ENCODE measurements at regions not wholly inside any gene's neighbourhood (a gene's known extent, or its start where the extent isn't known, plus 50 kb on each side); places are given as distances from the start of the nearest gene placed in this dataset.
"Not testable (repeated sequence)": the region's sequence is repeated elsewhere in the genome, so short reads cannot be mapped to it uniquely, and the experiment has no call there.

- Mint-ChIP-seq H3K36me3 (peaks cover 1% of the 10 kb centered on the region), H3K4me1 (peaks cover 3 to 9% (median 5%) of the 10 kb centered on the region in 3 donors), H3K27ac (peak overlapping the region in 1 of 3 donors; percentile 6), H3K4me3 (no peak overlapping the region), H3K27me3 (peaks cover 1% of the 10 kb centered on the region), H3K9me3 (no peaks in the 10 kb centered on the region)
Measured at GRCh38 chr5:14932902-14933469, 61.4 kb upstream of the ANKH start.

DNA sequence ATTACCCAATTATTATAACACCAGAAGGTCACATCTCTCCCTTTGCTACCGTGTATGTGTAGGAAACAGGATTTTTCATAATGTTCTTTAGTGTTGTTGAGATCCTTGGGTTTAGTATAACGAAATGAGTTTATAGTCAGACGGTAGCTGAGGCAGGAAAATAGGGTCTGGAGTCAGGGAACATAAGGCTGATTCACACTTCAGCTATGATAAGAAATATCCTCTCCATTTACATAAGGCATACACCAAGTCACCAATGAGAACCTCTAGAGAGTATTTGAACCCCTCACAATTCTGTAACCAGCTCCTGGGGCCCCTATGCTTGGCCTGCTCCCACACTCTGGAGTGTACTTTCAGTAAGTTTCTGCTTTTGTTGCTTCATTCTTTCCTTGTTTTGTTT is 58.9 kb upstream of the ANKH start:
- Mint-ChIP-seq H3K36me3 (peaks cover 1% of the 10 kb centered on the region), H3K27ac (no peak overlapping the region), H3K4me3 (no peak overlapping the region), H3K9me3 (no peaks in the 10 kb centered on the region), H3K4me1 (peaks cover 0 to 3% (median 0%) of the 10 kb centered on the region in 3 donors), H3K27me3 (no peaks in the 10 kb centered on the region)

GRCh38 chr5:14929293-14930065 is 57.9 kb upstream of the ANKH start:
- peaks cover 0 to 2% (median 0%) of the 10 kb centered on the region in 3 donors for H3K4me1 Mint-ChIP-seq
- no peak overlapping the region for H3K27ac Mint-ChIP-seq
- H3K36me3 Mint-ChIP-seq = peaks cover 1% of the 10 kb centered on the region

GRCh38 chr5:14928661-14929060 is 57.1 kb upstream of the ANKH start:
- no peaks in the 10 kb centered on the region for H3K9me3 Mint-ChIP-seq

More at GRCh38 chr5:14929293-14930065, 57.9 kb upstream of the ANKH start:
- no peaks in the 10 kb centered on the region for H3K27me3 Mint-ChIP-seq
- no peak overlapping the region for H3K4me3 Mint-ChIP-seq
- no peaks in the 10 kb centered on the region for H3K9me3 Mint-ChIP-seq

GRCh38 chr5:14925326-14925725 is 53.7 kb upstream of the ANKH start:
- Mint-ChIP-seq H3K36me3 (peaks cover 3% of the 10 kb centered on the region), H3K27me3 (peaks cover 7% of the 10 kb centered on the region), H3K27ac (no peak overlapping the region), H3K4me1 (peaks cover 0 to 2% (median 0%) of the 10 kb centered on the region in 3 donors), H3K4me3 (peak overlapping the region in 1 of 4 donors; percentile 10), H3K9me3 (no peaks in the 10 kb centered on the region)

More at GRCh38 chr5:14928661-14929060, 57.1 kb upstream of the ANKH start:
- Mint-ChIP-seq H3K4me1 (peaks cover 0 to 2% (median 0%) of the 10 kb centered on the region in 3 donors), H3K27ac (no peak overlapping the region), H3K4me3 (no peak overlapping the region), H3K36me3 (peaks cover 1% of the 10 kb centered on the region), H3K27me3 (no peaks in the 10 kb centered on the region)

GRCh38 chr5:14922952-14923351 is 51.4 kb upstream of the ANKH start:
- H3K36me3 Mint-ChIP-seq, H3K4me3 Mint-ChIP-seq, H3K4me1 Mint-ChIP-seq, H3K27ac Mint-ChIP-seq, H3K9me3 Mint-ChIP-seq, H3K27me3 Mint-ChIP-seq: not testable (repeated sequence)

DNA sequence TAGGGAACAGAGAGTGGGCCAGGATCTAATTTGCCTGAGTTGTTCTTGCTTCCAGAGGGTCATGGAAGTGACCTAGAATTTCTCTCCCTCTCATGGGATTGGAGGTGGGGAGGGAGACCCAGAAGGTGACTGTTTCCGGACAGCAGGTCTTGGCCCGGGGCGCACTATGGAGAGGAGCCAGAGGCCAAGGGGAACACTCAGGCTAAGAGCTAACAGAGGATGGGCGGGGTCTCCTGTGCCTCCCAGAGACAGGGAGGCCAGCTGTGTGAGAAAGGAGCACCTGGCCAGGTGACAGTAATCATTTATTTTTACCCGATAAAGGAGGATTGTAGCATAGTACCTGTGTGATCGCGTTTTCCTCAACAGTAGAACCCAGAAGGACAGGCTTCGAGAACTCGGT is 50.9 kb upstream of the ANKH start:
- no peak overlapping the region for H3K4me3 Mint-ChIP-seq
- H3K27ac Mint-ChIP-seq = no peak overlapping the region
- peaks cover 0 to 2% (median 0%) of the 10 kb centered on the region in 3 donors for H3K4me1 Mint-ChIP-seq
- H3K36me3 Mint-ChIP-seq = peaks cover 2% of the 10 kb centered on the region
- peaks cover 7% of the 10 kb centered on the region for H3K27me3 Mint-ChIP-seq
- no peaks in the 10 kb centered on the region for H3K9me3 Mint-ChIP-seq

Data from IgD-negative memory B cell (primary cell).